ENCODE measurements at regions not wholly inside any gene's neighbourhood (a gene's known extent, or its start where the extent isn't known, plus 50 kb on each side); places are given as distances from the start of the nearest gene placed in this dataset.

DNA sequence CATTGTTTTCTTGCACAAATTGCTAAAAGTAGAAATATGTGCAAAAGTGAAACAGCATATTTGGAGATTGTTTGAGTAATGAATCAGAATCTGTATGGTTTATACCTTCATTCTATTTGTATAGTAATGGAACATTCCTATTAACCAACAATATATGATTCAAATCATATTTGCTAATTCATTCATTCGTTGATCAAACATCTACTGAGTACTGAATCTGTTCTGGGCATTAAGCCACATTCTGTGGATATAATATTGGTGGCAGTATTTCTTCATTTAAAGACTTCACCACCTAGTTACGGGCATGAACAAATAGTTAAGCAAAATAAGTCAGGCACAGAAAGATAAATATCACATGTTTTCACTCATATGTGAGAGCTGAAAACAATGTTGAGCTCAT is 385.7 kb downstream of the MTRR start:
- no peaks in the 10 kb centered on the region for H3K79me2 ChIP-seq (ENCODE audit: insufficient read depth, low read length)
- no peak overlapping the region for H3K4me3 ChIP-seq (ENCODE audit: insufficient read depth, low read length, poor library complexity, severe bottlenecking)
- H3K27me3 ChIP-seq (ENCODE audit: low read length): no peaks in the 10 kb centered on the region
- no peaks in the 10 kb centered on the region for H4K20me1 ChIP-seq (ENCODE audit: low read depth, low read length)
- no peak overlapping the region for H2AFZ ChIP-seq (ENCODE audit: low read depth, low read length, severe bottlenecking)
- no peaks in the 10 kb centered on the region for H3K9me3 ChIP-seq (ENCODE audit: insufficient read depth, low read length)
- no peaks in the 10 kb centered on the region for H3K9me2 ChIP-seq (replicated peaks; ENCODE audit: insufficient read depth, low read length)
- H3F3A ChIP-seq (ENCODE audit: insufficient read depth): no peaks in the 10 kb centered on the region
- H3K9ac ChIP-seq (ENCODE audit: low read length): no peak overlapping the region
- H3K27ac ChIP-seq (ENCODE audit: low read depth, low read length): no peak overlapping the region
- TF ChIP-seq EZH2phosphoT487 (conservative IDR thresholded peaks at IDR 0.05; ENCODE audit: low read length) (no peak), CTCF (IDR thresholded peaks at IDR 0.05; ENCODE audit: insufficient read depth, low read length, poor library complexity, severe bottlenecking) (no peak)
- no peak overlapping the region for H3K4me2 ChIP-seq (ENCODE audit: low read depth, low read length, poor library complexity, severe bottlenecking)
- no peaks in the 10 kb centered on the region for H3K36me3 ChIP-seq (ENCODE audit: low read length)

GRCh38 chr5:8258801-8259200 is 389.9 kb downstream of the MTRR start:
- no peak overlapping the region for H3K4me2 ChIP-seq (ENCODE audit: low read depth, low read length, poor library complexity, severe bottlenecking)
- H3K27ac ChIP-seq (ENCODE audit: low read depth, low read length): no peak overlapping the region
- H3K27me3 ChIP-seq (ENCODE audit: low read length): no peaks in the 10 kb centered on the region
- H3K79me2 ChIP-seq (ENCODE audit: insufficient read depth, low read length): no peaks in the 10 kb centered on the region
- no peaks in the 10 kb centered on the region for H3K9me2 ChIP-seq (replicated peaks; ENCODE audit: insufficient read depth, low read length)
- no peak overlapping the region for H3K9ac ChIP-seq (ENCODE audit: low read length)
- H2AFZ ChIP-seq (ENCODE audit: low read depth, low read length, severe bottlenecking): no peak overlapping the region
- H3K4me3 ChIP-seq (ENCODE audit: insufficient read depth, low read length, poor library complexity, severe bottlenecking): no peak overlapping the region
- H3K36me3 ChIP-seq (ENCODE audit: low read length): no peaks in the 10 kb centered on the region
- no peak for TF ChIP-seq CTCF (IDR thresholded peaks at IDR 0.05; ENCODE audit: insufficient read depth, low read length, poor library complexity, severe bottlenecking)
- no peak for TF ChIP-seq EZH2phosphoT487 (conservative IDR thresholded peaks at IDR 0.05; ENCODE audit: low read length)
- H3F3A ChIP-seq (ENCODE audit: insufficient read depth): no peaks in the 10 kb centered on the region
- no peaks in the 10 kb centered on the region for H4K20me1 ChIP-seq (ENCODE audit: low read depth, low read length)
- H3K9me3 ChIP-seq (ENCODE audit: insufficient read depth, low read length): no peaks in the 10 kb centered on the region

- H3F3A ChIP-seq (ENCODE audit: insufficient read depth): no peaks in the 10 kb centered on the region
- H3K4me2 ChIP-seq (ENCODE audit: low read depth, low read length, poor library complexity, severe bottlenecking): no peak overlapping the region
- H4K20me1 ChIP-seq (ENCODE audit: low read depth, low read length): no peaks in the 10 kb centered on the region
- TF ChIP-seq CTCF (IDR thresholded peaks at IDR 0.05; ENCODE audit: insufficient read depth, low read length, poor library complexity, severe bottlenecking) (no peak), EZH2phosphoT487 (conservative IDR thresholded peaks at IDR 0.05; ENCODE audit: low read length) (no peak)
- no peak overlapping the region for H2AFZ ChIP-seq (ENCODE audit: low read depth, low read length, severe bottlenecking)
- H3K27me3 ChIP-seq (ENCODE audit: low read length): no peaks in the 10 kb centered on the region
- H3K27ac ChIP-seq (ENCODE audit: low read depth, low read length): no peak overlapping the region
- H3K9ac ChIP-seq (ENCODE audit: low read length): no peak overlapping the region
- no peaks in the 10 kb centered on the region for H3K79me2 ChIP-seq (ENCODE audit: insufficient read depth, low read length)
- no peaks in the 10 kb centered on the region for H3K9me3 ChIP-seq (ENCODE audit: insufficient read depth, low read length)
- H3K4me3 ChIP-seq (ENCODE audit: insufficient read depth, low read length, poor library complexity, severe bottlenecking): no peak overlapping the region
- no peaks in the 10 kb centered on the region for H3K36me3 ChIP-seq (ENCODE audit: low read length)
- no peaks in the 10 kb centered on the region for H3K9me2 ChIP-seq (replicated peaks; ENCODE audit: insufficient read depth, low read length)
These were observed 401.3 kb downstream of the MTRR start for GRCh38 chr5:8270246-8270645.
